Activated CD8-positive, alpha-beta memory T cell treated with anti-CD3 and anti-CD28 coated beads, Interleukin-2, amount 50 U/mL, for 24 hours (primary cell): ENCODE measurements at regions not wholly inside any gene's neighbourhood (a gene's known extent, or its start where the extent isn't known, plus 50 kb on each side); places are given as distances from the start of the nearest gene placed in this dataset.

Experiments used
- DNase-seq: peaks from one replicate; pipeline ENCODE4 v3.0.0-alpha.2; 2020; ENCODE audit errors: extremely low read depth

DNA sequence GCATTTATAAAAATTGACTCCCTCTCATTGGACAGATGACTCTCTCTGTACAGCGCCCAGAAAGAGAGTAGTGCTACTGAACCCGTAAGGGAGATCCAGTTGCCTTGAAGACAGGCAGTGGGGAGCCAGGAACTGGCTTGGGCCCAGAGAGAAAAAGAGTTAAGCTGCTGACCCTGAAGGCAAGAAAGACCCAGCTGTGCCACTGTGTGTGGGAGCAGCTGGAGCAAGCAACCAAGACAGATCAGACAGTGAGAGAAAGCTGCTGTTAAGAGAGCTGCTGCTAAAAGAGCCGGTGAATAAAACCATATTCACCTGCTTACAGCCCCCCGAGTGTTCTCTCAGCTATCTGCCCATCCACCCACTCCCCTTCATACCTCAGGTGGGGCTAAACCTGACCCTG, 149.7 kb upstream of the ADAMTS16 start:
- DNase-seq: no peak

DNA sequence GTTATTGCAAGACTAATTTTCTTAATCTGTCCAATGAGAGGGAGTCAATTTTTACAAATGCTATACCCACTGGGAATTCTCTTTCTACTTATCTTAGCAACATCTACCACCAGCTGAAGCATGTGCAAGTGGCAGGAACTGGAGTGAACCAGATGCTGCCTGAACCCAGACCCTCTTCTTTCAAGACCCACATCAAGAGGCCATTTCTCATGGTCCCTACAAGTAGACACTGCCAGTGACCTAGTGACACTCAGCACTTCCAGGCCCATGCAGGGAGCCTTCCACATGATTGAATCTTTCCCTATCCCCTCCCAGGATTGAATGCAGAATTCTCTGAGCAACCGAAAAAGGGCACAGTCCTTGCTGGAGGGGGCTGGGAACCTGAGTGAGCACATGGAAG, 148.2 kb upstream of the ADAMTS16 start:
- DNase-seq: no peak

DNA sequence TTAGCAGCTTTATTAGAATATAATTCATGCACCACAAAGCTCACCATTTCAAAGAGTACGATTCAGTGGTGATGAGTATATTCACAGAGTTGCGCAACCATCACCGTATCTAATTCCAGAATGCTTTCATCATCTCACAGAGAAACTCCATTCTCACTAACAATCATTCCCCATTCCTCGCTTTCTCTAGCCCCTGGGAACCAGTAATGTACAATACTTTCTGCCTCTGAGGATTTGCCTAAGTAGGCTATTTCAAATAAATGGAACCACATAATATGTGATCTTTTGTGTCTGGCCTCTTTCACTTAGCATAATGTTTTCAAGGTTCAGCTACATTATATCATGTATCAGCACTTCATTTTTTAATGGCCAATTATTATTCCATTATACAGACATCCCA, 145.1 kb upstream of the ADAMTS16 start:
- DNase-seq: no peak

DNA sequence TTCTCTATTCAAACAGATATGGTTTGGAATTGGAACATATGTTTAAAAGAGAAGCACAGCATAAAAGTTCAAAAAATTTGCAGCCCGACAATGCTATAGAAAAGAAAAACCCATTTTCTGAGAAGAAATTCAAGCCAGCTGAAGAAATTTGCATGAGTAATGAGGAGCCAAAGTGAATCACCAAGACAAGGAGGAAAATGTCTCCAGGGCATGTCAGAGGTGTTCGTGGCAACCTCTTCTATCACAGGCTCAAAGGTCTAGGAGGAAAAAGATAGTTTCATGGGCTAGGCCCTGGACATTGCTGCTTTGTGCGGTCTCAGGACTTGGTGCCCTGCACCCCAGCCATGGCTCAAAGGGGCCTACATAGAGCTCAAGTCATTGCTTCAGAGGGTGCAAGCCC, 134.8 kb upstream of the ADAMTS16 start:
- DNase-seq: no peak

GRCh38 chr5:5006548-5006947, 133.6 kb upstream of the ADAMTS16 start:
- no peak for DNase-seq

DNA sequence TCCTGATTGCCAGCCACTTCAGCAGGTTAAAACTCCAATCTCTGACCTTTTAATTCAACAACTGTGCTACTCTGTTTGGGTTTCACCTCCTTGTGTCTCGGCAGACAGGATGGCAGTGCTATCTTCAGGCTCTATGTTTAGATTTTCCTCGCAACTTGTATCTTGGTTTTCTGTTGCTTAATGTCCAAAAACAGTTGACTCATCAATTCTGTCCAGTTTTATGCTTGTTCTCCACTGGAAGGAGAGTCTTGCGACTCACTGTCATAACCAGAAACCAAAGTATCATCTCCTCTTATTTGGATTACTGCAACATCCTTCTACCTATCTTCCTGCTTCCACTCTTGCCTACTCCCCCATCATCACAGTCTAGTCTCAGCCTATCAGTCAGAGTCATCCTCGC, 130.9 kb upstream of the ADAMTS16 start:
- no peak for DNase-seq

DNA sequence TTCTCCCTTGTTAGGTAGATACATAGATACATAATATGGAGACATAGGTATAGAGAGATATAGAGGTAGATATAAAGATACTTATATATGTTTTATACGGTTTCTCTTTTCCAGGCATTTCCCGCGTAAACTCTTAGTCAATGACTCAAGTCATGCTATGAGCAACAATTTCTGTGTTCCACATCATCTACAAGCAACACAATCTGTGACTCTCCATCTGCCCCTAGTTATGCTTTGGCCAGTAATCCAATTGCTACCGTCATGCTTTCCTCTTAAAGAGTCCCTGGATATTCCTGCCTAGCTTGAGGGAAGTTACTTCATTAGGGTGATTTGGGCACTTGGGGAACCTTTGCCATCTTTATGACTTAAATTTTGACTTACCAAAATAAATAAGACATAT, 129.0 kb upstream of the ADAMTS16 start:
- no peak for DNase-seq

DNA sequence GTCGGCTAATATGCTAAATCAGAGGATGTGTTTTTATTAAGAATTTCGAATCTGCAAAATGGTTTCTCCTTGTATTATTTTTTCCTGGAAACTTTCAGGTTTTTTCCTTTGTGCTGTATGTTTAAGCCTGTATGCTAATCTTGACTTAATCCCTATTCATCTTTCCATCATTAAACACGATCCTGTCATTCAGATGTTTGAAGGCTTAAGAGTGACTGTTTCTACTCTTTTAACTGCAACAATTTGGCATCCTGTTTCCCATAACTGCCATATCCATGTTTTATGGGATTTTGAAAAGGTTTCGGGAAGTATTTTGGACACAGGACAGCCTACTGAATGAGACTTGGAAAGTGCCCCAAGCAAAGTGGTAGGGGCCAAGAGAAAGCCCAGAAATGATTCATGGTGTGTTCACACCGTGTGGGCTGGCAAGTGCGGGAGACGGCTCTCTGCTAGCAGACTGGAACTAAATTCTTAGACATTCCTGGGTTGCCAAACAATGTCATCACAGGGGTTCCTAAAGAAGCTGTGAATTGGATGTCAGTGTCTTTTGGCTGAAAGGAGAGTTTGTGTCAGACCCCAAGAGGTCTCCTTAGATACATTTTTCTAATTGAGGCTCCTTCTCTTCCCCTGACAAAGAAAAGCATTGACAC, 125.4 kb upstream of the ADAMTS16 start:
- DNase-seq: no peak

DNA sequence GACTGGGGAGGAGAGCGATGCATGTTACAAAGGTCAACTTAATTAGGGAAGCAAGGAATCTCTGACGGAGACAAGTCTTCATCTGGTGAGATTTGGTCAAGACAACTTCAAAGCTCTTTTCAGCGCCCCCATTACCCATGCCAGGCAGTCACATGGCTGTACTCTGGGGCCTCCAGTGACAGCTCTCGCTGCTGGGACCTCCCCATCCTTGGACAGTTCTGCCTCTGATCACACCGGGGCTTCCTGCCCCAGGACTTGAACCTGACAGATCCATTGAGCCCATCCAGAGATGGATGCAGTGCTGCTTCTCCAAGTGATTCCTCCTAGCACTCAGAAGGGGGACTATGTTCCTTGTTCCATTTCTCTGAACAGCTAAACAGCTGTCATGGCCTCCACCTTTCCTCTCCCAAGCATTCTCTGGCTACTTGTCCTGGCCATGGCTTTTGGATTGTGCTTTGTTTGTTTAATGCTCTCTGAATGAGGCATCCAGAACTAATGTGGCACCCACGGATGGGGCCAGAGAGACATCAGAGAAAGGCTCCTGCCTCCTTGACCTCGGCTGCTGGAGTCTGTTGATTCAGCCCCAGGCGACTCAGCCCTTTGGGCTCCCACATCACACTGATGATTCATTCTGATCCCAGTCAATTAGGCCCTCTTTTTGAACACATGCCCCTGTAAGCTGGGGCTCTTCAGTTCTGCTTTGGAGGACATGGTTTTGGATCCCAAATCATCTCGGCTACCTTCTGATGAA, 122.1 kb upstream of the ADAMTS16 start:
- no peak for DNase-seq

GRCh38 chr5:5018578-5018970, 121.6 kb upstream of the ADAMTS16 start:
- DNase-seq: no peak

DNA sequence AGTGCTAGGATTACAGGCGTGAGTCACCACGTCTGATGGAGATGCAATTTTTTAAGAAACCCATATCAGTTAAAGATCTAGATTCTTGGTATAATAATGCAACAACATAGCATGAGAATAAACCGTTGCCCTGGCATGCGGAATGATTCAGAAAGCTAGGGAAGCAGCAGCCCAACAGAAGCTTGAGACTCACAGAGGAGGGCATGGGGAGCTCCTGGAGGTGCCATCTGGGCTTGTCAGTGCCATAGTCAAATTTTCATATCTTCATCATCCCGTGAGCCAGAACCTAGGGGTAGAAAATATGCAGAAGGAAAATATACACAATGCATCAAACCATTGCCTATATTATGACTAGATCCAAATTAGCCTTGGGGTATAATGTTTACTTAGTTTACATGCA, 118.7 kb upstream of the ADAMTS16 start:
- DNase-seq: no peak

DNA sequence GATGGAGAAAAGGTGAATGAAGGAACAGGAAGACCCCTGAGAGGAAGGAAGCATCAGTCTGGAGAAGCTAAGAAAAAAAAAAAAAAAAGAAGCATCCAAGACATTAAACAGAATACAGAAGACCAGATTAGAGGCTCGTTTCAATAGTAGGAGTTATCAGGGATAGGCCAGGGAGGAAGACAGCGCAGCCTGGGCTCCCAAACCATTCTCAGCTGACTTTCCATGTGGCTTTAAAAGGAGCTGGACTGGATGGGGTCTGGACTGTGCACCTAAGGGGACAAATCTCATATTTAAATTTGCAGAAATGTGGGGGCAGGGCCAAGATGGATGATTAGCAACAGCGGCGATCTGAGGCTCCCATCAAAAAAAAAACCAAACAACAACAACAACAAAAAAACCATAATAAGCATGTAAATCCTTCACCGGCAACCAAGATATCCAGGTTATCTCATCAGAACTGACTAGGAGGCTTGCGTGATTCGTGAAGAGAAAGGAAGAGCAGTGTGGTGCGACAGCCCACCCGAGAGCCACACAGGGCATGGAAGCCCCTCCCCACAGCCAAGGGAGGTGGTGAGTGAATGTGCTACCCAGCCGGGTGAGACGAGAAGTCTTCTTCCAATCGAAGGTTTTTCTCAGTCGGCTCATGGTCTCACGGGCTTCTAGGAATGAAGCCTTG, 114.9 kb upstream of the ADAMTS16 start:
- no peak for DNase-seq

DNA sequence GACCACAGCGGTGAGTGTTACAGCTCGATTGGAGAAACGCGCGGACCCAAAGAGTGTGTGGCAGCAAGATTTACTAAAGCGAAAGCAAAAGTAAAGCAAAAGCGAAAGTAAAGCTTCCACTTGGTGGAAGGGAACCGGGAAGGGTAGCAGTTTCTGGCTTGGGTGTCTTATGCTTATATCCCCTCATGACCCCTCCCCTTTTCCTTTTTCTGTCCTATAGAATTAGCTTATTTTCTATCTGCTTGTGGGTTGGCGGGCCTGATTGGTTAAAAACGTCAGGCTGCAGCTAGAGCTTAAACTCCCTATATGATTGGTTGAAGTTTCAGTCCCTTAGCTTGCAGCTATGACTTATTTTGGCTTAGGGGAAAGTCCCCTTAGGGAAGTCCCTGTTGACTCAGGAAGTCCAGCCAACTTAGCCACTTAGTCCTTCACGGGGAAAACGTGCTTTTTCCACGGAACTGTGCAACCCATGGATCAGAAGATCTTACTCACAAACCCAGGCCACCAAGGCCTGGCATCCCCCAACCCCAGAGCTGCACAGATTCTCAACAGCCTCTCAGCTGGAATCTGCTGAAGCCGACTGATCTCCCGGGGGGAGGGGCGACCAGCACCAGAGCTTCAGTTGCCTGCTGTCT, 114.2 kb upstream of the ADAMTS16 start:
- DNase-seq: no peak

DNA sequence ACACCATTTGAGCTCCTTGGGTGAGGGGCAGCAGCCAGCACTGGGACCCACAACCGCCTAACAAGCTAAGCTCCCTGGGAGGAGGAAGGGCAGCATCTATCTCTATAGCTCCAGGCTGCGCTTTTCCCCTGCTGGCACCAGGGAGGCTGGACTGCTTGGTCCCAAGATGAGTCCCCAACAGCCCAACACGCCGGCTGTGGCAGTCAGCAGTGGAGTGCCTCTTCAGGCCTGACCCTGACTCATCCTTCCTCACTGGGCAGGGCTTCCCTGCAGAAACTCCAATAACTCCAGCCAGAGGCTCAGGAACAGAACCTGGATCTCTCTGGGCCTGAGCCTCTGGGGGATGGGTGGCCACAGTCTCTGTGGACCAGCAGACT, 113.7 kb upstream of the ADAMTS16 start:
- no peak for DNase-seq

GRCh38 chr5:5031665-5032064, 108.5 kb upstream of the ADAMTS16 start:
- no peak for DNase-seq

DNA sequence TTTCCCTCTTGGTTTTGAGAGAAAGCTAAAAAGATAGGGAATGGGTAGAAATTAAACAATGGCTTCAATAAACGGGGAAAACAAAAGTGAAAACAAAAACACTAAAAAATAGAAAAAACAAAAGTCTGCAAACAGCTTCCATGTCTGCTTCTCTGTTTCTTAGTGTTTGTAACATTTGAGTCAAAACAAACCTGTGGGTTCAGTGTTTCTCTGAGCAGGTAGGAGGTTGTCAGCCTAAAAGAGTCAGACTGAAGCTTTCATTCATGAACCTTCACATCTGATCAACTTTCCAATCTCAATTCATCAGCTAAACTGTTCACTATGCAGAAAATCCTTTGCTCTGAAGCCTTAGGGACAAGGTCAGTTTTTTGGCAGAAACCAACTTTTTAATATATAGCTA, 102.5 kb upstream of the ADAMTS16 start:
- DNase-seq: no peak

DNA sequence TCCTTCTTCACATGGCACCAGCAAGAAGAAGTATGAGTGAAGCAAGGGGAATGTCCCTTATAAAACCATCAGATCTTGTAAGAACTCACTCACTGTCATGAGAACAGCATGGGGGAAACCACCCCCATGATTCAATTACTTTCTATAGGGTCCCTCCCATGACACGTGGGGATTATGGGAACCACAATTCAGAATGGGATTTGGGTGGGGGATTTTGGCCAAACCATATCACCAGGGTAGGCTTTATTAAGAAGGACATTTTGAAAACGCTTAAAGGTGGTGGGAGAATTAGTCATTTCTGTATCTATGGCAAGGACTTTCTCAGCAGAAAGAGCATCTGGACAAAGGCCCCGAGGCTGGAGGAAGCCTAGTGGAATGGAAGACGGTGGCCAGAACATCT, 100.2 kb upstream of the ADAMTS16 start:
- DNase-seq: no peak

- no peak for DNase-seq
Measured at GRCh38 chr5:5040712-5041111, 99.4 kb upstream of the ADAMTS16 start.

- DNase-seq: no peak
Measured at GRCh38 chr5:5042806-5043205, 97.3 kb upstream of the ADAMTS16 start.

- no peak for DNase-seq
Measured at GRCh38 chr5:5043346-5043745, 96.8 kb upstream of the ADAMTS16 start.

DNA sequence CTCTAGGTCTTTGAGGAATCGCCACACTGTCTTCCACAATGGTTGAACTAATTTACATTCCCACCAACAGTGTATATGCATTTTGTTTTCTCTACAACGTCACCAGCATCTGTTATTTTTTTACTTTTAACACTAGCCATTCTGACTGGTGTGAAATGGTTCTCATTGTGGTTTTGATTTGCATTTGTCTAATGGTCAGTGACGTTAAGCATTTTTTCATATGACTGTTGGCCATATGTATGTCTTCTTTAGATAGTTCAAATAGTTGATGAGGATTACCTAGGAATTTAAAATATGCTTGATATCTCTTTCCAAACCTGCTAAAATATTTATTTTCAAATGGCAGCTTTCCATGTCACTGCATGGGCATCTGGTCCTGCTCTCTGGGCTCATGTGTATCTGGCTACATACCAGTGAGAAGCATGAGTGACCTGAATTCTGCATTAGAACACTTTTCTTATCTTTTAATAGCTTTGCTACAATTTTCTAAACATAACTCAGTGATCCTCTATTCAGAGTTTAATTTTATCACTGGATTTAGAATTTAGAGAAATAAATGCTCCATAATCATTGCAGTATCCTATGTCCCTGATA, 95.8 kb upstream of the ADAMTS16 start:
- no peak for DNase-seq
